ENCODE measurements at regions not wholly inside any gene's neighbourhood (a gene's known extent, or its start where the extent isn't known, plus 50 kb on each side); places are given as distances from the start of the nearest gene placed in this dataset.
"Not testable (repeated sequence)": the region's sequence is repeated elsewhere in the genome, so short reads cannot be mapped to it uniquely, and the experiment has no call there.

DNA sequence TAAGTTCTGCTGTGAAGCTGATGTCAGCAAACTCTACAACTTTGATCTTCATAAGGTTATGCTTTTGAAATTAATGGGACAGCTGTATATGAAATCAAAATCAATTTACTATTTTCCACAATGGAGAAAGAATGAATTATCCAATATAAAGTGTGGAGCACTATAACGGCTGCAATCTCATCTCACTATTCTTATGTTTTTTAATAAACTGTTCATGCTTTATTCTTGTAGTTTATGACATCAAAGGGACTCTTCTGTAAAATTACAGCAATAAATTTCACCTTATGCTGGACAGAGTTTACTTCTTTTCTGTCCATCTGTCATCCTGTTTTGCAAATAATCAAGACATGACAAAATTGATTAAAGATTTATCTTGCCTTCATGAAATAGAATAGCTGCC, 192.5 kb downstream of the TECRL start:
- DNase-seq = no peak

DNA sequence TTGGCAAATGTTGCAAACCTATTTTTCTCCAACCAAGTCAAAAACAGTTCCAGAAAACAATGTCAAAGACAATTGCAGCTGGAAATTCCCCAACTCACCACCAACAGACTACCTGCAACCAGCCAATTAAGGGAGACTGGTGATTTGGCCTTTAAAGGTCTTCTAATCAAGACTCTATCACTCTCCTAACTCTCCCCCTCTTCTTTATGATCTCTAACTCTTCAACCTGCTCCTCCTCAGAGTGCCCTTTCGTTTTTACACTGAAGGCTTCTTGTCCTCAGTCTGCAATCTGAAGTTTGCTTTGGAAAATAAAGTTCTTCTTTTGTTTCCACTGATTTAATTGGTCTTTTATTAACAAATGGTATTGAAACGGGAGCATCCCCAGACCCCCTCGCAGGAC, 203.9 kb downstream of the TECRL start:
- no peak for DNase-seq

DNA sequence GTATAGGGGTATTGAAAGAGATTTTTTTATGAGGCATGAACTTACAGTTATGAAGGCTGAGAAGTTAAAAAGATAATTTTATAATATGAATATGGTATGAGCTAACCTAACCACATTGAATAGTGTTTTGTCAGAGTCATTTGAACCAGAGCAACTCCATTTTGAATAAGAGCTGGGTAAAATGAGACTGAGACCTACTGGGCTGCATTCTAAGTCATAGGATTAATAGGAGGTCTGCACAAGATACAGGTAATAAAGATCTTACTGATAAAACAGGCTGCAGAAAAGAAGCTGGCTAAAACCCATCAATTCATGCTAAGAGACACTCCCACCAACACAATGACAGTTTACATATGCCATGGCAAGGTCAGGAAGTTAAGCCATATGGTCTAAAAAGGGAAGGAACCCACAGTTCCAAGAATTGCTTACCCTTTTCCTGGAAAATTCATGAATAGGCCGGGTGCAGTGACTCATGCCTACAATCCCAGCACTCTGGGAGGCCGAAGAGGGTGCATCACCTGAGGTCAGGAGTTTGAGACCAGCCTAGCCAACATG, 209.2 kb downstream of the TECRL start:
- DNase-seq = no peak

DNA sequence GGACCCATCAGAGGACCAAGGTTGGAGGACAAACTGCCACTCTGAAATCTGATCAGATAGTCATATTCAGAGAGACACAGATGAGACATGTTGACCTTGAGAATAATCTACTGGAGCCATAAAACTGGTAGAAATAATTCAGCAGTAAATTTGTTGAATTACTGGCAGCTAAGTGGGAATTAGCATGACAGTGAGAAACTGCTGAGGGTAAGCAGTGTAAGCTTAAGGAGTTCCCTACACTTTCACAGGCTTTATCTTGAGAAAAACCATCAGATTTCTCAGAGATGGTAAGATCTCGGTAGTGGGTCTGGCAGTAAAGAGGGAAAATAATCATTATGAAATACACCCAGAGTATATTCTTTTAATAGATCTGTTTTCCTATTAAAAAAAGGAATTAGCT, 213.7 kb downstream of the TECRL start:
- DNase-seq = no peak

DNA sequence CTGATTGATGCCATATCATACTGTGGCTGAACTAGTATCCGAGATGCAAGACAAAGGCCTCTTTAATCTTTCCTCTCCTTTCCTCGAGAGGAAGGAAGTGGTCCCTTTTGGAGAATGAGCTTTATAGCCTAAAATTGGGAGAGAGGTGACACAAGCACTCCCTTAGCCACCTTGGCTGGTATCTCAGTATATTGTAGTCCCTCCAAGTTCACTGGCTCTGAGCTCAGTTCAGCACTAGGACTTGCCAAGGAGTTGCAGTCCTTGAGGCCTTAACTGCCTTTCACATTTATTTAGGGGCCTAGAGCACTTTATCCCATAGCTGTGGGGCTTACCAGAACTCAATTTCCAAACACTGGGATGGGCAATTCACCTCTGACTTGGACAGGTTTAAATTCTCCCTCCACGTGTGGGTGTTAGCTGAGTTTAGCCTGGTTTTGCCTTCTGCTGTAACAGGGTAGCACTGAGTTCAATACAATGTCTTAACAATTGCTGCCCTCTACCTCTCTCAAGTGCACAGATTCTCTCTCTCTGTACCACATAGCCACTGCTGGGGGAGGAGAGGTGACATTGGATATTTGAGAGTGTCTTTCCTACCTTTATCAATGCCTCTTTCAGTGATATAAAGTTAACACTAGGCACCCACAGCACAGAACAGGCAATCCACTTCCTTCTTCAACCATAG, 216.4 kb downstream of the TECRL start:
- DNase-seq = no peak

DNA sequence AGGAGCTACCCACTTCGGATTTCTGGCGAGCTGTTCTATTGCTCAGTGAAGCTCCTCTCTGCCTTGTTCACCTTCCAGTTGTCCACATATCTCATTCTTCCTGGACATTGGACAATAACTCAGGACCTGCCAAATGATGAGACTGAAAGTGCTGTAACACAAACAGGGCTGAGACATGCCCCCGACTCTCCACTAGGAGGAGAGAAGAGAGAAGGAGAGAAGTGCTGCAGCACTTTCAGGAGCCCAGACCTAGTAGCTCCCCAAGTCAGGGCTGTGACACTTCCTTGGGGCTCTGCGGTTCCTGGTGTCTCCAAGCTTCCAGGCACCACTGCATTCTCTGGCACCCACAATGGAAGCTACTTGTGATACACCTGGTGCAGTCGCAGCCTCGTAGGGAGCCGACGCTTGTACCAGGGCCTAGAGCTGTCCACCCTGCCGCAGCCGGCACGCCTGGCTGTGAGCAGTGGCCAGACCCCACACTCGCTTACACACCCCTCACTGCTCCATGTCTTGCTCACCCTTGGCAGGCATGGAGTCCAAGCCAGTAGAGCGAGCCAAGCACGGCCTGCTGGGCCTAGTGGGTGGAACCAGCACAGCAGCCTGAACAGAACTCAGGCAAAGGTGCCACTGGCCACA, 234.9 kb downstream of the TECRL start:
- DNase-seq = no peak

DNA sequence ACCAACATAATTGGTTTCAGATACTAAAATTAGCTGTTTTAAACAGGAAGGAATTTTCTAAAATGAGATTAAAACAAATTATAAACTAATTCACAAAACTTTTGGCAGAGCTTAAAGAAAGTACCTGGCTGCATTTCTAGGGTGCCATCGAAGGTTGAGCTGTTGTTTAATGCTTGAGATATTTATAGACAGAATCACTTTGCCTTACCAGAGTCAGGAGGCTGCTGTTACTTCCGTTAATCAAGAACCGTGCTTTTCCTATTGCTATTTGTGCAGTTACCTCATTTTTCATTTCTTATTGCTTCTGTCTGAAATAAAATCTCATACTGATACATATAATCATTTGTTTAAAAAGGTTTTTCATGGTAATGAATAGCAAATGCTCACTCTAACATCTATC, 242.9 kb downstream of the TECRL start:
- DNase-seq = no peak

DNA sequence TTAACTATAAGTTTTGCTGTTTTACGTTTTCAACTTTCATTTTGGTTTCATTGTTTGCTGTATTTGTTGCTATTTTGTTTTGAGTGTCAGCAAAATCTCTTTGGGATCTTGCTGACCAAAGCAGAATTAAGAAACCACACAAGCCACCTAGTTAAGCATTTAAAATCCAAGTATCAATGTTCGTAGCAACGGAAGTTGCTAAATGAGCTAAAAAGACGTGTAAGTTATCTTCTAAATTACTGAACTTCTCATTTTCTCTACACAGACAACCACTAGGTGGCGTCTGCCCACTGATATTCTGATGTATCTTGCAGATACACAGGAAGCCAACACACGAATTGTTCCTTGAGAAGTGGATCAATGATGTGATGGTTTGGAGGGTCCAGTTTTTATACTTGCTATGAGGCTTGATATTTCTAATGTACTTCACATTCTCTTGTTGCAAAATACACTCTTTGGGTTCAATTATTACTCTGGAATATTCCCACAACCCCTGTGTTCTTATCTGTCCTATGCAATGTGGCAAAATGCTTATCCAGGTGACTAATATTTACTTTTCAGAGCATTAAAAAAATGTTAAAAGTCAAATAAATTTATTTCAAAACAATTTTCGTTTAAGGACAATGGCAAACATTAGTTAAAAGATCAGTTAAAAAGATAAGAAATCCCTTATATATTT, 250.5 kb downstream of the TECRL start:
- peak; percentile 63 for DNase-seq

DNA sequence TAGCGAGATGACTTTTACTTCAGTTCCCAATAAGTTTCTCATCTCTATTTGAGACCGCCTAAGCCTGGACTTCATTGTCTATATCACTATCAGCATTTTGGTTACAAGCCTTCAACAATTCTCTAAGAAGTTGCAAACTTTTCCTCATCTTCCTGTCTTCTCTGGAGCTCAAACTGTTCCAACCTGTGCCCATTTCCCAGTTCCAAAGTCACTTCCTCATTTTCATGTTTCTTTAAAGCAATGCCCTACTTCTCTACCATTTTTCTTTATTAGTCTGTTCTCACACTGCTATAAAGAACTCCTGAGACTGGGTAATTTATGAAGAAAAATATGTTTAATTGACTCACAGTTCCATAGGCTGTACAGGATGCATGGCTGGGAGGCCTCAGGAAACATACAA, 251.9 kb downstream of the TECRL start:
- no peak for DNase-seq

DNA sequence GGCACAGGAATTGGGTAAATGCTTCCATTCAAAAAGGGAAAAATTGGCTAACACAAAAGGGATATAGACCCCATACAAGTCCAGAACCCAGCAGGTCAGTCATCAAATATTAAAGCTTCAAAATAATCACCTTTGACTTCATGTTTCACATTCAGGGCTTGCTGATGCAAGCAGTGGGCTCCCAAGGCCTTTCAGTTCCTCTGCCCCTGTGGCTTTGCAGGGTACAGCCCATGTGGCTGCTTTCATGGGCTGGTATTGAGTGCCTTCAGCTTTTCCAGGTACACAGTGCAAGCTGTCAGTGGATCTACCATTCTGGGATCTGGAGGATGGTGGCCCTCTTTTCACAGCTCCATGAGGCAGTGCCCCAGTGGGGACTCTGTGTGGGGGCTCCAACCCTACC, 253.0 kb downstream of the TECRL start:
- DNase-seq = no peak

DNA sequence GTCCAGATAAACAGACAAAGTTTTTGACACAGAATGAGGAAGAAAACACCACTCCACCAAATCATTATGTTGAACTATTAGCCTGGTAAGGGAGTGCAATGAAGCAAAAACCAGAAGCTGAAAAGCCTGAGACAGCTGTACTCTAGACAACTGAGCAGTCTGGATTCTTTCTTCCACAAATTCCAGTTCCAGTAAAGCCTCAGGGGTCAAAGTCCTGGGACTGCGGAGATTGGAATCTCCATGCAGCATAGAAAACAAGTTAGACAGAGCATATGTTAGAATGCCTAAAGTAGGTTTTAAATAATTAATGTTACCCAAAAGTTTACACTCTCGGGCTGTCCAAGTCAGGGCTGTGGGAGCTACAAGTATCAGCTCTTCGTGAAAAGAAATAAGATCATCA, 263.2 kb downstream of the TECRL start:
- DNase-seq = no peak

DNA sequence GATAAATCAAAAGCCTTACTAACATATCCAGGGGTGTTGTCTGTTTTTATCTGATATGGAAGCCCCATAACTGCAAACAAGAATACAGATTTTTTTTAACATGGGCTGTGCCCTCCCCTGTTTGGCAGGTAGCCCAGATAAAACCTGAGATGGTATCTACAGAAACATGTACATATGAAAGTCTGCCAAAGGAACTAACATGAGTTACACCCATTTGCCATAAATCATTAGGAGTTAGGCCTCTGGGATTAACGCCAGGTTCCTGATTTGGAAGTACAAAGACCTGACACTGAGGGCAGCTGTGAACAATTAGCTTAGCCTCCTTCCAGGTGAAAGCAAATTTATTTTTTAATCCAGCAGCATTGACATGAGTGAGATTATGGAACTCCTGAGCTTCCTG, 264.3 kb downstream of the TECRL start:
- DNase-seq = no peak

DNA sequence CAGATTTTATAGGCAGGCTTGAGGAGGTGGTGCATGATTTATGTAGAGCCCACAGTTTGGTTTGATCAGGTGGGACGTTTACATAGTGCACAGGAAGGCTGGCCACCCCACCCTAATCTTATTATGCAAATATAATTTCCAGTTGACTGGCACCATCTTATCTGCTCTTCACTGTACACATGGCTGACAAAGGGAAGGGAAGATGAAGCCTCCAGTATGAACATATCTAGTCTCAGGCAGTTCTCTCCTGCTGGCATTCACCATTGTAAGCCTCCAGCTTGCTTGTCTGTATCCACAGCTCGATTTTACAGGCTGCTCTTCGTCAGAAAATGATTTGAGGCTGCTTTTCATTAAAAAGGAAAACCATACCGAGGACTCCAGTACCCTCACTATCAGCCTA, 278.3 kb downstream of the TECRL start:
- DNase-seq = no peak

DNA sequence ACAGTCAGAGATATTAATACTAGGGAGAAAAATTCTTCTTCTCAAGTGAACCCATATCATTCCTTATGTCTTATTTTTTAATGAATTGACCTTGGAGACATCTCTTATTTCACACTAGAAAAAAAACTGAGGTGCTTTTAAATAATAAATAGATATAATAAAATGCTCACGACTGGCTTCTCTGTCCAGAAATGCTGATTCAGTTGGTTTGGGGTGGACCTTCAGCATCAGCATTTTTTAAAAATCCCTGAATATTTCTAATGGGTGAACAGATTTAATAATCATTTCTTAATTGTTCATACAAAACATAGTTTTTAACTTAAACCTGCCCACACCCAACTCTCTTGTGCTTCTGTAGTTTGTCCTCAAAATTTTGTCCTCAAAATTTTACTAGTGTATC, 283.9 kb downstream of the TECRL start:
- no peak for DNase-seq

DNA sequence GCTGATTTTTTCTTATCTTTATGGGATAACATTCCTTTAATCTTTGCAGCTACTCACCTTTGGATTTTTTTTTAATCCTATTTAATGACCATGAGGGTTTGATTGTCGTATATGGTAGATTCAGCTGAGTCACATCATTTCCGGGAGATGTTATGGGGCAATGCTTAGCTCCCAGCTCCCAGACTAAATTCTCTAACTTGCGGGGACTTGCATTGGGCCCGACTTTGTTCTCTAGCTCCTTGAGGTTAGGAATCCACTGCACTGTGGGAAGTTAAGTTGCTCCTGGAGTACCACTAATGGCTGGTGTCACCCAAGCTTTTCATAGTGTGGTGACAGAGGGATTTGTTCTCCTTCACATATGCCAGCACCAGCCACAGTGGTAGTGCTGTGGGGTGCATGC, 287.4 kb downstream of the TECRL start:
- DNase-seq = no peak

DNA sequence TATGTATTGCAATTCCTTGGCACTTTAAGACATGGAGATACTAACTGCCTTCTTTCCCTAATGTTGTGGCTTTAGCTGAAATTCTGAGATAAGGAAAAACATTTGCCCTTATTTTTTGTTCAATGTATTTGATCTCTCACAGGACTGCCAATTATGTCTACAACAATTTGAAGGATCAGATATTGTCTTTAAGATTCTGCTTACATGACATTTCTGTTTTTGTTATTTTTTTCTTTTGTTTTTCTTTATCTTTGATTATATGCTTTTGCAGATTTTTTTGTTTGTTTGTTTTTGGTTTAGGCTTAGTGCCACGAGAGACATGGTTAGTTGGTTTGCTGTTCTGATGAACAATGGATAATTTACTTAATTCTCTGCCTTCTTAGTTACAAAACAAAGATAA, 303.3 kb downstream of the TECRL start:
- no peak for DNase-seq

DNA sequence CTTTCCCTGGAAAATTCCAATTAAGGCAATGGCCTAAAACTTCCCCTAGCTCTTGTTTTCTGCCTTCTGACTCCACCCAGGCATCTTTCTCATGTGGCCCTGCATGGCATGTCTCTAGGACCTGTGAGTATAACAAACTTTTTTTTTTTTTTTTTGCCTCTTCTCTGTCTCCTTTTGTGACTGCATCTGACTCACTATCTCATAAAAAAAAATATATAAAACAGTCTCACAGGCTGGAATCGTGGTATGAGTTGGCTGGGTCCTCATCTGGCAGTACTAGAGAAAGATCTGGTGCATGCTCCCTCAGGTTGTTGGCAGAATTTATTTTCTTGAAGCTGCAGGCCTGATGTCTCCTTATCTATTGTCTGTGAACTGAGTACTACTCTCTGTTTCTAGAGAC, 313.9 kb downstream of the TECRL start:
- no peak for DNase-seq

DNA sequence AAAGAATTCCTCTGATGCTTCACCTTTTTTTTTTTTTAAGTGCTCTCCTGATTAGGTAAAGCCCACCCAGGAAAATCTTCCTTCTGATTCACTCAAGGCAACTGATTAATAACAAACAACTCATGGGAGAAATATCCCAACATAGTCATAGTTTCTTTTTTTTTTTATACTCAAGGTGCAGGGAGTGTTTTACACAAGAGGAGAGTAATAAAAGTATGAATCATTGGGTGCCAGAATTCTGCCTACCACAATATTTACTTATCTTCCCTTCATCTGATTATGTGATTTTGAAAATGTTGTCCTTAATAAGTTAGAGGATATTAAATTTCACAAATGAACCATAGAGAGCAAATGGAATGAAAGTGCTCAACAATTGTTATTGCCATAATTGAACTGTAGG, 329.9 kb downstream of the TECRL start:
- DNase-seq = no peak

DNA sequence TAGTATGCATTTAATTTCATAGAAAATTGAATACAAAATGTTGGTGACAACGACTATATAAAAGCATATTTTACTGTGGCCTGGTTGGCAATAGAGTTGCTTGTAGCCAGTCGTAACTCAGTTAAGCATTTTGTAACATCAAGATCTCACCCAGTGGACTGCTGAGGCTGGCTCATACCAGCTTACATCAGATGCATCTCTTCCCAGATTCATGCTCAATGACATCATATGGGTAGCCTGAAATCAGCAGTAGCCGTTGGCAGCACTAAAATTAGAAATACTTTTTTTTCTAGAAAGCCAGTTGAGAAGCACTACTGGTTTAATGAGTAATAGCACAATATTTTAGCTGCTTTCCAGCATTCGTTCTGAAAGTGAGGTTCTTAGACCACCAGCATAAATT, 341.2 kb downstream of the TECRL start:
- no peak for DNase-seq

DNA sequence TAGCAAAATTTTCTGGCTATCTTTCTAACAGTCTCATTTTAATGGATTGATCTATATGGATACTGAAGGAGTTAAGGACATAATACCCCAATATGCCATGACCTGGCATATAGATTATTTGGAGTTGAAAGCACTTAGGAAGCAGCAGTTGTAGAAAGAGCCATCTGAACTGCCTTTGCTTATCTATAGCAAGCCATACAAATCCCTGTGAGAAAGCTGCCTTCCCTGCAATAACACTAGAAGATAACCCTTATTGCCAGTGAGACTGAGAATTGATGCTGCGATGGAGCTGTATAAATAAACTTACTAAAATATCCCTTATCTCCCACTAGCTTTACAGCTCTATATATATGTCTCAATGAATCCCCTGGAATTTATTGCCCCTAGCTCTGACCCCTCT, 346.3 kb downstream of the TECRL start:
- DNase-seq = no peak

DNA sequence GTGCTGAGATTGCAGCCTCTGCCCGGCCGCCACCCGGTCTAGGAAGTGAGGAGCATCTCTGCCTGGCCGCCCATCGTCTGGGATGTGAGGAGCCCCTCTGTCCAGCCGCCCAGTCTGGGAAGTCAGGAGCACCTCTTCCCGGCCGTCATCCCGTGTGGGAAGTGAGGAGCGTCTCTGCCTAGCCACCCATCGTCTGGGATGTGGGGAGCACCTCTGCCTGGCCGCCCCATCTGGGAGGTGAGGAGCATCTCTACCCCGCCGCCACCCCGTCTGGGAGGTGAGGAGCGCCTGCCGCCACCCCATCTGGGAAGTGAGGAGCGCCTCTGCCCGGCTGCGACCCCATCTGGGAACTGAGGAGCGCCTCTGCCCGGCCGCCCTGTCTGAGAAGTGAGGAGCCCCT, 372.2 kb downstream of the TECRL start:
- not testable (repeated sequence) for DNase-seq

DNA sequence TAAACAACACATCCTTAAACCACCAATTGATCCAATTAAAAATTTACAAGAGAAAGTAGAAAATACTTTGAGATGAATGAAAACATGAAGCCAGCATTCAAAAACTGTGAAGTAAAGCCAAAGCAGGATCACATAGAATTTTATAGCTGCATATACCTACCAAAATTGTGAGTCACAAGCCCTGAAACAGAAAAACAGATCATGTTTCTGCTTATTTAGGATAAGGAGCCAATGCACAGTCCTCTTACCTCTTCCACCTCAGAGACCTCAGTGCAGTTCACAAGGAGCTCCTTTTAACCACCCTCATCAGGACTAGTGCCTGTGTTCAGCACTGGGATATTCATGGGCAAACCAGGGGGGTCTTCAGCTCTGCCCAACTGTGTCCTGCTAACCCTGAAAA, 386.7 kb downstream of the TECRL start:
- no peak for DNase-seq

DNA sequence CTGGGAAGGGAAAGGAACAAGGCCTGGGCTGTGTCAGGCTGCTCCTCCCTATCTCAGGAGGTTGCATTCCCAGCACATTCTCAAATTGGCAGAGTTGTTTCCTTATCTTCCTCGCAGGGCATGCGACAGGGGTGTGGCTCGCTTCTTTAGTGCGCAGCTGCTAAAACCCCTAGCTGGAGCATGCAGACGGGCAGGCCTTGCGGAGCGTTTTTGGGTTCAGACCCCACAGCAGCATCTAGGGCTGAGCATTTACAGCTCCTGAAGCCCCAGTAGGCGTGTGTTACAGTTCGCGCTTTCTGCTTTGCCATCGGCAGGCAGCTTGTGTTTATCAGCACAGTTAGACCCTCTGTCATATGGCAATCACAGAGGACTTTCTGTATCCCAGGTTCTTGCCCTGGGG, 392.4 kb downstream of the TECRL start:
- no peak for DNase-seq

DNA sequence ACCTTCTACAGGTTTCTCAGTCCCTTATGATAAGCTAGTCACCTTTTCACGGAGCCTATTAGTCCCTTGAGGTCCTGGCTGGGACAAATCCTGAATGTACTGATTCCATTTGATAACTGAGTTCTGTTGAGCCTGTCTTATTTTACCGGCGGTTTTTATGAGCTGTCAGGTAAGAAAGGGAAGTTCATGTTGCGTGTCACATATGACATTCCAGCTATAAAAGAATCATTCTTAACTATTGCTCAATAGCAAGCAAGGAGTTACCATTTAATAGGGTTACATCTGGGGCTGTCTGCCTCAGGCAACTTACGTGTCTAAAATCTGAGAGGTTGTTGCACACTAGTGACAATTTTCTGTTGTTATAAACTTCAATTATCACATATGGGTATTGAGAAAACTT, 394.6 kb downstream of the TECRL start:
- DNase-seq = no peak
